EH (cell line): ENCODE measurements at regions not wholly inside any gene's neighbourhood (a gene's known extent, or its start where the extent isn't known, plus 50 kb on each side); places are given as distances from the start of the nearest gene placed in this dataset.

Experiments
- DNase-seq: peaks from one replicate; pipeline ENCODE4 v3.0.0-alpha.2; 2015; ENCODE audit warnings: low read depth

GRCh38 chr14:26128931-26129671, 468.7 kb downstream of the NOVA1 start:
- no peak for DNase-seq

- no peak for DNase-seq
Measured at GRCh38 chr14:26124896-26125438, 472.9 kb downstream of the NOVA1 start.

- no peak for DNase-seq
Measured at GRCh38 chr14:26123459-26123858, 474.4 kb downstream of the NOVA1 start.

GRCh38 chr14:26121181-26121580, 476.7 kb downstream of the NOVA1 start:
- DNase-seq, result no peak

- no peak for DNase-seq
Measured at GRCh38 chr14:26113911-26114640, 483.8 kb downstream of the NOVA1 start.

GRCh38 chr14:26104717-26105116, 493.1 kb downstream of the NOVA1 start:
- no peak for DNase-seq

GRCh38 chr14:26097852-26098251, 500.0 kb downstream of the NOVA1 start:
- DNase-seq, result no peak

GRCh38 chr14:26088275-26088674, 509.6 kb downstream of the NOVA1 start:
- DNase-seq, result no peak

- no peak for DNase-seq
Measured at GRCh38 chr14:26081043-26081442, 516.8 kb downstream of the NOVA1 start.

- DNase-seq, result no peak
Measured at GRCh38 chr14:26078561-26078960, 519.3 kb downstream of the NOVA1 start.

- DNase-seq, result no peak
Measured at GRCh38 chr14:26074892-26075291, 522.9 kb downstream of the NOVA1 start.

GRCh38 chr14:26070443-26070842, 527.4 kb downstream of the NOVA1 start:
- no peak for DNase-seq

- no peak for DNase-seq
Measured at GRCh38 chr14:26067786-26068459, 529.9 kb downstream of the NOVA1 start.

GRCh38 chr14:26067341-26067740, 530.5 kb downstream of the NOVA1 start:
- DNase-seq, result no peak

- no peak for DNase-seq
Measured at GRCh38 chr14:26056036-26056616, 541.7 kb downstream of the NOVA1 start.

- DNase-seq, result no peak
Measured at GRCh38 chr14:26032348-26032747, 565.5 kb downstream of the NOVA1 start.

GRCh38 chr14:26026384-26026783, 571.4 kb downstream of the NOVA1 start:
- no peak for DNase-seq

GRCh38 chr14:26023967-26024366, 573.9 kb downstream of the NOVA1 start:
- DNase-seq, result no peak

- no peak for DNase-seq
Measured at GRCh38 chr14:26021759-26022158, 576.1 kb downstream of the NOVA1 start.

- DNase-seq, result no peak
Measured at GRCh38 chr14:26017270-26017669, 580.6 kb downstream of the NOVA1 start.

- no peak for DNase-seq
Measured at GRCh38 chr14:26008290-26008689, 589.5 kb downstream of the NOVA1 start.

- DNase-seq, result no peak
Measured at GRCh38 chr14:26004342-26004741, 593.5 kb downstream of the NOVA1 start.
